ENCODE measurements at regions not wholly inside any gene's neighbourhood (a gene's known extent, or its start where the extent isn't known, plus 50 kb on each side); places are given as distances from the start of the nearest gene placed in this dataset.

GRCh38 chr12:81949416-81949815 is 190.3 kb upstream of the PPFIA2 start:
- Histone ChIP-seq H3K9me3 (no peaks in the 10 kb centered on the region), H3K4me3 (no peak overlapping the region), H3K4me1 (no peaks in the 10 kb centered on the region), H3K36me3 (no peaks in the 10 kb centered on the region), H3K27ac (no peak overlapping the region), H3K27me3 (no peaks in the 10 kb centered on the region)
- intact Hi-C loops (cut with DNase I; ENCODE audit: low total_unique reads) = no loop called here
- ATAC-seq (no peak), DNase-seq (no peak)
- TF ChIP-seq CTCF (IDR thresholded peaks at IDR 0.05 in 4 of 5, conservative IDR thresholded peaks at IDR 0.05 in 1 of 5) (no peak), POLR2A (IDR thresholded peaks at IDR 0.05) (no peak)
- in situ Hi-C loops (cut with MboI; ENCODE audit: low sequenced_read_pairs in 4 of 4) = no loop called here

GRCh38 chr12:81944886-81945285 is 185.7 kb upstream of the PPFIA2 start:
- ATAC-seq (no peak), DNase-seq (no peak)
- in situ Hi-C loops (cut with MboI; ENCODE audit: low sequenced_read_pairs in 4 of 4) (no loop called here), intact Hi-C loops (cut with DNase I; ENCODE audit: low total_unique reads) (no loop called here)
- Histone ChIP-seq H3K36me3 (no peaks in the 10 kb centered on the region), H3K9me3 (no peaks in the 10 kb centered on the region), H3K4me3 (no peak overlapping the region), H3K4me1 (no peaks in the 10 kb centered on the region), H3K27ac (no peak overlapping the region), H3K27me3 (no peaks in the 10 kb centered on the region)
- TF ChIP-seq CTCF (IDR thresholded peaks at IDR 0.05 in 4 of 5, conservative IDR thresholded peaks at IDR 0.05 in 1 of 5) = no peak
- TF ChIP-seq POLR2A (IDR thresholded peaks at IDR 0.05) = no peak

- Histone ChIP-seq H3K36me3 (no peaks in the 10 kb centered on the region), H3K4me3 (no peak overlapping the region), H3K4me1 (no peaks in the 10 kb centered on the region), H3K9me3 (no peaks in the 10 kb centered on the region), H3K27me3 (no peaks in the 10 kb centered on the region), H3K27ac (no peak overlapping the region)
- TF ChIP-seq POLR2A (IDR thresholded peaks at IDR 0.05) (no peak), CTCF (IDR thresholded peaks at IDR 0.05 in 4 of 5, conservative IDR thresholded peaks at IDR 0.05 in 1 of 5) (no peak)
- intact Hi-C loops (cut with DNase I; ENCODE audit: low total_unique reads) (no loop called here), in situ Hi-C loops (cut with MboI; ENCODE audit: low sequenced_read_pairs in 4 of 4) (no loop called here)
- DNase-seq (no peak), ATAC-seq (no peak)
These were observed 183.4 kb upstream of the PPFIA2 start for GRCh38 chr12:81942594-81942993.

- Histone ChIP-seq H3K4me3 (no peak overlapping the region), H3K36me3 (no peaks in the 10 kb centered on the region), H3K9me3 (no peaks in the 10 kb centered on the region), H3K27ac (no peak overlapping the region), H3K27me3 (no peaks in the 10 kb centered on the region), H3K4me1 (no peaks in the 10 kb centered on the region)
- no peak for DNase-seq
- TF ChIP-seq CTCF (IDR thresholded peaks at IDR 0.05 in 4 of 5, conservative IDR thresholded peaks at IDR 0.05 in 1 of 5) (no peak), POLR2A (IDR thresholded peaks at IDR 0.05) (no peak)
- ATAC-seq = no peak
- in situ Hi-C loops (cut with MboI; ENCODE audit: low sequenced_read_pairs in 4 of 4) = no loop called here
- intact Hi-C loops (cut with DNase I; ENCODE audit: low total_unique reads) = no loop called here
These were observed 170.9 kb upstream of the PPFIA2 start for GRCh38 chr12:81930037-81930436.

GRCh38 chr12:81896771-81897170 is 137.6 kb upstream of the PPFIA2 start:
- H3K4me1 ChIP-seq = no peaks in the 10 kb centered on the region
- H3K4me3 ChIP-seq = no peak overlapping the region
- no peak for TF ChIP-seq POLR2A (IDR thresholded peaks at IDR 0.05)
- TF ChIP-seq CTCF (IDR thresholded peaks at IDR 0.05 in 4 of 5, conservative IDR thresholded peaks at IDR 0.05 in 1 of 5) = no peak
- no peaks in the 10 kb centered on the region for H3K9me3 ChIP-seq
- in situ Hi-C loops (cut with MboI; ENCODE audit: low sequenced_read_pairs in 4 of 4) = no loop called here
- ATAC-seq (no peak), DNase-seq (no peak)
- no peaks in the 10 kb centered on the region for H3K36me3 ChIP-seq
- no peaks in the 10 kb centered on the region for H3K27me3 ChIP-seq
- no peak overlapping the region for H3K27ac ChIP-seq
- intact Hi-C loops (cut with DNase I; ENCODE audit: low total_unique reads) = no loop called here

Data from gastrocnemius medialis (tissue), 4 donors.